ENCODE measurements at regions not wholly inside any gene's neighbourhood (a gene's known extent, or its start where the extent isn't known, plus 50 kb on each side); places are given as distances from the start of the nearest gene placed in this dataset.

DNA sequence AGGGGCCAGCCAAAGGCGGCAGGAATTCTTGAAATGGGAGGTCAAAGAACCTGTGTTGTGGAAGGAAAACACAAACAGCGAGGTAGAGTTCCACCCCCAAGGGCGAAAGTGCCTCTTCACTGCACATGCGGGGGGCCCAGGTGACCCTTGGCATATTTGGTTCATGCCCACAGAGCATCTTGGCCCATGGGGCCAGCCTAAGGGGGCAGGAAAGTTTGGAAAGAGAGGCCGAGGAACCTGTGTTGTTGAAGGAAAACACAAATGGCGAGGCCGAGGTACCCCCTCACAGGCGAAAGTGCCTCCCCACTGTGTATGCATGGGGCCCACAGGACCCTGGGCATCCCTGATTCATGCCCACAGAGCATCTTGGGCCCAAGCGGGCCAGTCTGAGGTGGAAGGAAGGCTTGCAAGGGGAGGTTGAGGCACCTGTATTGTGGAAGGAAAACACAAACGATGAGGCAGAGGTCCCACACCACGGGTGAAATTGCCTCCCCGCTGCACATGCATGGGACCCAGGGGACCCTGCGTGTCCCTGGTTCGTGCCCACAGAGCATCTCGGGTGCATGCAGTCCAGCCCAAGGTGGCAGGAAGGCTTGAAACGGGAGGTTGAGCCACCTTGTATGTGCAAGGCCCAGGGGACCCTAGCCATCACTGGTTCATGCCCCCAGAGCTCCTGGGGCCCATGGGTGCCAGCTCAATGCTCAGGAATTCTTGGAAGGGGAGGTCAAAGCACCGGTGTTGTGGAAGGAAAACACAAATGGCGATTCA, 384.1 kb downstream of the ALG10 start:
- POLR2A ChIA-PET: no interaction called here
- Histone ChIP-seq H3K9ac (ENCODE audit: insufficient read depth, low read depth, low read length) (no peak overlapping the region), H3K4me3 (replicated peaks in 1 of 3; ENCODE audit: insufficient read depth in 1 of 3, low read depth in 2 of 3, low read length in 3 of 3) (no peak overlapping the region), H3K27me3 (ENCODE audit: control insufficient read depth in 1 of 2, insufficient read depth in 2 of 2, low read length in 2 of 2) (no peaks in the 10 kb centered on the region; a peak in 1 of 5 replicates), H3K4me1 (ENCODE audit: insufficient read depth, low read length) (no peaks in the 10 kb centered on the region), H3K79me2 (ENCODE audit: insufficient read depth, low read length) (no peaks in the 10 kb centered on the region), H3K27ac (ENCODE audit: extremely low read length, insufficient read depth, low read length) (no peak overlapping the region), H2AFZ (ENCODE audit: low read length) (no peak overlapping the region), H3K36me3 (replicated peaks in 1 of 2; ENCODE audit: control insufficient read depth in 1 of 2, insufficient read depth in 2 of 2, low read length in 2 of 2) (no peaks in the 10 kb centered on the region), H4K20me1 (ENCODE audit: insufficient read depth, low read length) (no peaks in the 10 kb centered on the region), H3K4me2 (ENCODE audit: low read depth, low read length) (no peak overlapping the region), H3K9me3 (ENCODE audit: low read length) (peaks cover 92% of the 10 kb centered on the region)
- WGBS (ENCODE audit: low lambda C conversion rate): 25% methylated on average over 8 of the region's 18 CpGs
- TF ChIP-seq ZNF136 (CRISPR knock-in tag; IDR thresholded peaks at IDR 0.05; ENCODE audit: low read depth) (no peak), NFIB (CRISPR knock-in tag; IDR thresholded peaks at IDR 0.05; ENCODE audit: borderline replicate concordance) (no peak), ZBTB8A (CRISPR knock-in tag; IDR thresholded peaks at IDR 0.05; ENCODE audit: borderline replicate concordance, low read depth) (no peak), ZNF775 (CRISPR knock-in tag; IDR thresholded peaks at IDR 0.05; ENCODE audit: borderline replicate concordance) (no peak), SATB2 (CRISPR knock-in tag; IDR thresholded peaks at IDR 0.05) (no peak)
- TF ChIP-seq, protein P1, sequence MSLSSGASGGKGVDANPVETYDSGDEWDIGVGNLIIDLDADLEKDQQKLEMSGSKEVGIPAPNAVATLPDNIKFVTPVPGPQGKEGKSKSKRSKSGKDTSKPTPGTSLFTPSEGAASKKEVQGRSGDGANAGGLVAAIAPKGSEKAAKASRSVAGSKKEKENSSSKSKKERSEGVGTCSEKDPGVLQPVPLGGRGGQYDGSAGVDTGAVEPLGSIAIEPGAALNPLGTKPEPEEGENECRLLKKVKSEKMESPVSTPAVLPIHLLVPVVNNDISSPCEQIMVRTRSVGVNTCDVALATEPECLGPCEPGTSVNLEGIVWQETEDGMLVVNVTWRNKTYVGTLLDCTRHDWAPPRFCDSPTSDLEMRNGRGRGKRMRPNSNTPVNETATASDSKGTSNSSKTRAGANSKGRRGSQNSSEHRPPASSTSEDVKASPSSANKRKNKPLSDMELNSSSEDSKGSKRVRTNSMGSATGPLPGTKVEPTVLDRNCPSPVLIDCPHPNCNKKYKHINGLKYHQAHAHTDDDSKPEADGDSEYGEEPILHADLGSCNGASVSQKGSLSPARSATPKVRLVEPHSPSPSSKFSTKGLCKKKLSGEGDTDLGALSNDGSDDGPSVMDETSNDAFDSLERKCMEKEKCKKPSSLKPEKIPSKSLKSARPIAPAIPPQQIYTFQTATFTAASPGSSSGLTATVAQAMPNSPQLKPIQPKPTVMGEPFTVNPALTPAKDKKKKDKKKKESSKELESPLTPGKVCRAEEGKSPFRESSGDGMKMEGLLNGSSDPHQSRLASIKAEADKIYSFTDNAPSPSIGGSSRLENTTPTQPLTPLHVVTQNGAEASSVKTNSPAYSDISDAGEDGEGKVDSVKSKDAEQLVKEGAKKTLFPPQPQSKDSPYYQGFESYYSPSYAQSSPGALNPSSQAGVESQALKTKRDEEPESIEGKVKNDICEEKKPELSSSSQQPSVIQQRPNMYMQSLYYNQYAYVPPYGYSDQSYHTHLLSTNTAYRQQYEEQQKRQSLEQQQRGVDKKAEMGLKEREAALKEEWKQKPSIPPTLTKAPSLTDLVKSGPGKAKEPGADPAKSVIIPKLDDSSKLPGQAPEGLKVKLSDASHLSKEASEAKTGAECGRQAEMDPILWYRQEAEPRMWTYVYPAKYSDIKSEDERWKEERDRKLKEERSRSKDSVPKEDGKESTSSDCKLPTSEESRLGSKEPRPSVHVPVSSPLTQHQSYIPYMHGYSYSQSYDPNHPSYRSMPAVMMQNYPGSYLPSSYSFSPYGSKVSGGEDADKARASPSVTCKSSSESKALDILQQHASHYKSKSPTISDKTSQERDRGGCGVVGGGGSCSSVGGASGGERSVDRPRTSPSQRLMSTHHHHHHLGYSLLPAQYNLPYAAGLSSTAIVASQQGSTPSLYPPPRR (CRISPR knock-in tag; IDR thresholded peaks at IDR 0.05; ENCODE audit: borderline replicate concordance): no peak
- intact Hi-C loops (cut with micrococcal nuclease; ENCODE audit: unreplicated experiment) (no loop called here), in situ Hi-C loops (cut with HindIII; ENCODE audit: extremely low pct_ligation_motif_present, low pct_unique_long_range_greater_than_20kb) (loop anchor here (25.0 kb wide), 1 partner anchor 181 kb away; no protein-coding TSS in a partner anchor)
- DNase-seq (ENCODE audit: low spot score): no peak
- no peak for FAIRE-seq
- BruUV-seq (replicated peaks): no TSS peak
- CTCF ChIA-PET (ENCODE audit: low intra/inter-chr PET ratio, low total read pairs): no interaction called here
- ATAC-seq: no peak

Measured in HepG2 (cell line).